ENCODE measurements at regions not wholly inside any gene's neighbourhood (a gene's known extent, or its start where the extent isn't known, plus 50 kb on each side); places are given as distances from the start of the nearest gene placed in this dataset.

DNA sequence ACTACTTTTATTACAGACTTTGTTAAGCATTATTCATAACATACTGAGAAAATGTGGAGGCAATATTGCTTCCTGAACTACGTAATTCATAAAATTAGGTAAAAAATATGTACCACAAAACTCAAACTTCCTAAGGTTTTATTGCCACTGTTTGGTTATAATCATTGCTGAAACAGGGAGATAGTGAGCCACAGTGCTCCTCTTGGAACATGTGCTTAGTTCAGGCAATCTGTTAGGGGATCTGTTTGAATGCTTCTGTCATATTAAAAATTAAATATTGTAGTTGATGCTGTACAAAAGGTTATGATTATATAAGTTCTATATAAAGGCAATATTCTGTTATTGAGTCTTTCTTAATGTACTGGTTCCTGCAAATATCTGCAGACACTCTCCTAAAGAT lies 480.7 kb downstream of the GRXCR1 start:
- H3K9ac ChIP-seq (ENCODE audit: extremely low read depth, low read length, poor library complexity, severe bottlenecking) = no peak overlapping the region
- H3K4me3 Mint-ChIP-seq = no peak overlapping the region
- WGBS, 2 experiments (ENCODE audit: insufficient coverage in 1 of 2, insufficient read length in 1 of 2) = 100% methylated on average over 1 of the region's 1 CpG; no CpG with 5 or more reads in 1 of the 2 experiments
- no peak overlapping the region for H3K4me3 ChIP-seq (ENCODE audit: low read length)
- DNase-seq = no peak
- peaks cover 1% of the 10 kb centered on the region for H3K4me1 Mint-ChIP-seq
- H3K27ac ChIP-seq (ENCODE audit: low read depth, low read length) = no peak overlapping the region
- H3K9me3 Mint-ChIP-seq = no peaks in the 10 kb centered on the region
- no peaks in the 10 kb centered on the region for H3K27me3 ChIP-seq (ENCODE audit: control insufficient read depth, insufficient read depth, low read length, poor library complexity, severe bottlenecking)
- H3K9me3 ChIP-seq (ENCODE audit: control insufficient read depth, low read length) = no peaks in the 10 kb centered on the region
- no peaks in the 10 kb centered on the region for H3K4me1 ChIP-seq (ENCODE audit: control insufficient read depth, insufficient read depth, low read length)
- TF ChIP-seq, protein P1, sequence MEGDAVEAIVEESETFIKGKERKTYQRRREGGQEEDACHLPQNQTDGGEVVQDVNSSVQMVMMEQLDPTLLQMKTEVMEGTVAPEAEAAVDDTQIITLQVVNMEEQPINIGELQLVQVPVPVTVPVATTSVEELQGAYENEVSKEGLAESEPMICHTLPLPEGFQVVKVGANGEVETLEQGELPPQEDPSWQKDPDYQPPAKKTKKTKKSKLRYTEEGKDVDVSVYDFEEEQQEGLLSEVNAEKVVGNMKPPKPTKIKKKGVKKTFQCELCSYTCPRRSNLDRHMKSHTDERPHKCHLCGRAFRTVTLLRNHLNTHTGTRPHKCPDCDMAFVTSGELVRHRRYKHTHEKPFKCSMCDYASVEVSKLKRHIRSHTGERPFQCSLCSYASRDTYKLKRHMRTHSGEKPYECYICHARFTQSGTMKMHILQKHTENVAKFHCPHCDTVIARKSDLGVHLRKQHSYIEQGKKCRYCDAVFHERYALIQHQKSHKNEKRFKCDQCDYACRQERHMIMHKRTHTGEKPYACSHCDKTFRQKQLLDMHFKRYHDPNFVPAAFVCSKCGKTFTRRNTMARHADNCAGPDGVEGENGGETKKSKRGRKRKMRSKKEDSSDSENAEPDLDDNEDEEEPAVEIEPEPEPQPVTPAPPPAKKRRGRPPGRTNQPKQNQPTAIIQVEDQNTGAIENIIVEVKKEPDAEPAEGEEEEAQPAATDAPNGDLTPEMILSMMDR (conservative IDR thresholded peaks at IDR 0.05) = no peak
- no peaks in the 10 kb centered on the region for H3K36me3 Mint-ChIP-seq (ENCODE audit: low read depth)
- no peak overlapping the region for H3K27ac Mint-ChIP-seq
- no peaks in the 10 kb centered on the region for H3K27me3 Mint-ChIP-seq (ENCODE audit: insufficient read depth)
- H3K36me3 ChIP-seq (ENCODE audit: control insufficient read depth, insufficient read depth, low read length) = no peaks in the 10 kb centered on the region

DNA sequence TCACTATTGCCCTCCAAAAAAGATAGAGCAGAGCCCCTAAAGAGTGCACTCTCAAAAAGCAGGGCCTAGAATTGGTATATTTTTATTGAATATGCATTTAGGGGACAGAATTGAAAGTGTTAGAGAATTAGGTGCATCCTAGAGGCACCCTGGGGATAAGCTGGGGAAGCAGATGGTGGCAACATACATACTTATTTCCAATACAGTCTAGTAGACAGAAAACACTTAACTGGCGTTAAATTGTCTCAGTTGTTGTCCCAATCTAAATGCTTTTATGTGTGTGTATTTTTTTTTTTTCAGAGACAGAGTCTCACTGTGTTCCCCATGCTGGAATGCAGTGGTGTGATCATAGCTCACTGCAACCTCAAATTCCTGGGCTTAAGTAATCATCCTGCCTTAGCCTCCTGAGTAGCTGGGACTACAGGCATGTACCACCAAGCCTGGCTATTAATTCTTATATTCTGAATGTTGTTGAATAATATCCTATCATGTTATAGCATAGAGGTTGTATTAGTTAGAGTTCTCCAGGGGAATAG lies 481.8 kb downstream of the GRXCR1 start:
- Histone ChIP-seq H3K27me3 (ENCODE audit: control insufficient read depth, insufficient read depth, low read length, poor library complexity, severe bottlenecking) (no peaks in the 10 kb centered on the region), H3K36me3 (ENCODE audit: control insufficient read depth, insufficient read depth, low read length) (no peaks in the 10 kb centered on the region), H3K4me1 (ENCODE audit: control insufficient read depth, insufficient read depth, low read length) (no peaks in the 10 kb centered on the region), H3K9ac (ENCODE audit: extremely low read depth, low read length, poor library complexity, severe bottlenecking) (no peak overlapping the region), H3K9me3 (ENCODE audit: control insufficient read depth, low read length) (no peaks in the 10 kb centered on the region), H3K4me3 (ENCODE audit: low read length) (no peak overlapping the region), H3K27ac (ENCODE audit: low read depth, low read length) (no peak overlapping the region)
- TF ChIP-seq, protein P1 (conservative IDR thresholded peaks at IDR 0.05) = no peak
- H3K27me3 Mint-ChIP-seq (ENCODE audit: insufficient read depth) = no peaks in the 10 kb centered on the region
- H3K9me3 Mint-ChIP-seq = no peaks in the 10 kb centered on the region
- H3K27ac Mint-ChIP-seq = no peak overlapping the region
- 100% methylated on average over 1 of the region's 1 CpG; no CpG with 5 or more reads in 1 of the 2 experiments for WGBS, 2 experiments (ENCODE audit: insufficient coverage in 1 of 2, insufficient read length in 1 of 2)
- no peak overlapping the region for H3K4me3 Mint-ChIP-seq
- H3K36me3 Mint-ChIP-seq (ENCODE audit: low read depth) = no peaks in the 10 kb centered on the region
- DNase-seq = no peak
- H3K4me1 Mint-ChIP-seq = peaks cover 1% of the 10 kb centered on the region

DNA sequence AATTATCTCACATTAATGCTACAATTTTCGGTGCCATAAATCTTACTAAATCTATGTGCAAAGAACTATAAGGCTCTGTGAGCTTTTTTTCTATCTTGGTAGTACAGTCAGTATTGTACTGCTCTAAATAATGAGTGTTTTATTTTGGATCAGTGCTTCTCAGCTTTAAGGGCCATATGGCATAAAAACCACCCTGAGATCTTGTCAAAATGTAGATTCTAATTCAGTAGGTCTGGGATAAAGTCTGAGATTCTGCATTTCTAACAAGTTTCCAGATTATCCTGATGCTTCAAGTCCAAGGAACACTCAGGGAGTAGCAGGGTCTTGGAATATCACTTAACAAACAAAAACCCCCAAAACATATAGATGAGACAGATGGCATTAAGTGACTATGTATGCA lies 486.5 kb downstream of the GRXCR1 start:
- Histone ChIP-seq H3K27me3 (ENCODE audit: control insufficient read depth, insufficient read depth, low read length, poor library complexity, severe bottlenecking) (no peaks in the 10 kb centered on the region), H3K4me1 (ENCODE audit: control insufficient read depth, insufficient read depth, low read length) (no peaks in the 10 kb centered on the region), H3K27ac (ENCODE audit: low read depth, low read length) (no peak overlapping the region), H3K9me3 (ENCODE audit: control insufficient read depth, low read length) (no peaks in the 10 kb centered on the region), H3K4me3 (ENCODE audit: low read length) (no peak overlapping the region), H3K36me3 (ENCODE audit: control insufficient read depth, insufficient read depth, low read length) (no peaks in the 10 kb centered on the region), H3K9ac (ENCODE audit: extremely low read depth, low read length, poor library complexity, severe bottlenecking) (no peak overlapping the region)
- Mint-ChIP-seq H3K4me3 (no peak overlapping the region), H3K27me3 (ENCODE audit: insufficient read depth) (no peaks in the 10 kb centered on the region), H3K36me3 (ENCODE audit: low read depth) (no peaks in the 10 kb centered on the region), H3K27ac (no peak overlapping the region), H3K4me1 (peaks cover 2% of the 10 kb centered on the region), H3K9me3 (no peaks in the 10 kb centered on the region)
- TF ChIP-seq, protein P1 (conservative IDR thresholded peaks at IDR 0.05) = no peak
- 91% methylated on average over 1 of the region's 1 CpG; no CpG with 5 or more reads in 1 of the 2 experiments for WGBS, 2 experiments (ENCODE audit: insufficient coverage in 1 of 2, insufficient read length in 1 of 2)
- no peak for DNase-seq

Measured in endodermal cell (in vitro differentiated cells).